GM12864 (cell line): ENCODE measurements at regions not wholly inside any gene's neighbourhood (a gene's known extent, or its start where the extent isn't known, plus 50 kb on each side); places are given as distances from the start of the nearest gene placed in this dataset.

ENCODE experiments used
- DNase-seq: peaks from one replicate; pipeline ENCODE4 v3.0.0-alpha.2; 2011; ENCODE audit warnings: low read depth
- H3K4me3 ChIP-seq: 2 replicates; pipeline ENCODE4 v1.5.1; 2011; ENCODE audit warnings: mild to moderate bottlenecking, low read depth, low read length, control low read depth
- TF ChIP-seq, protein P1 (sequence below): IDR thresholded peaks from 2 replicates; pipeline ENCODE4 v1.5.1; 2011; ENCODE audit warnings: low read depth, mild to moderate bottlenecking, moderate library complexity, low read length, control low read depth, inconsistent platforms; ENCODE audit errors: missing control alignments

- no peak overlapping the region for H3K4me3 ChIP-seq
- no peak for DNase-seq
- TF ChIP-seq, protein P1, sequence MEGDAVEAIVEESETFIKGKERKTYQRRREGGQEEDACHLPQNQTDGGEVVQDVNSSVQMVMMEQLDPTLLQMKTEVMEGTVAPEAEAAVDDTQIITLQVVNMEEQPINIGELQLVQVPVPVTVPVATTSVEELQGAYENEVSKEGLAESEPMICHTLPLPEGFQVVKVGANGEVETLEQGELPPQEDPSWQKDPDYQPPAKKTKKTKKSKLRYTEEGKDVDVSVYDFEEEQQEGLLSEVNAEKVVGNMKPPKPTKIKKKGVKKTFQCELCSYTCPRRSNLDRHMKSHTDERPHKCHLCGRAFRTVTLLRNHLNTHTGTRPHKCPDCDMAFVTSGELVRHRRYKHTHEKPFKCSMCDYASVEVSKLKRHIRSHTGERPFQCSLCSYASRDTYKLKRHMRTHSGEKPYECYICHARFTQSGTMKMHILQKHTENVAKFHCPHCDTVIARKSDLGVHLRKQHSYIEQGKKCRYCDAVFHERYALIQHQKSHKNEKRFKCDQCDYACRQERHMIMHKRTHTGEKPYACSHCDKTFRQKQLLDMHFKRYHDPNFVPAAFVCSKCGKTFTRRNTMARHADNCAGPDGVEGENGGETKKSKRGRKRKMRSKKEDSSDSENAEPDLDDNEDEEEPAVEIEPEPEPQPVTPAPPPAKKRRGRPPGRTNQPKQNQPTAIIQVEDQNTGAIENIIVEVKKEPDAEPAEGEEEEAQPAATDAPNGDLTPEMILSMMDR, result peak; percentile 81
Measured at GRCh38 chr5:138641547-138642298, 66.5 kb upstream of the HSPA9 start.

- TF ChIP-seq, protein P1, result no peak
- no peak overlapping the region for H3K4me3 ChIP-seq
- DNase-seq, result no peak
Measured at GRCh38 chr5:138640646-138641254, 65.5 kb upstream of the HSPA9 start.

DNA sequence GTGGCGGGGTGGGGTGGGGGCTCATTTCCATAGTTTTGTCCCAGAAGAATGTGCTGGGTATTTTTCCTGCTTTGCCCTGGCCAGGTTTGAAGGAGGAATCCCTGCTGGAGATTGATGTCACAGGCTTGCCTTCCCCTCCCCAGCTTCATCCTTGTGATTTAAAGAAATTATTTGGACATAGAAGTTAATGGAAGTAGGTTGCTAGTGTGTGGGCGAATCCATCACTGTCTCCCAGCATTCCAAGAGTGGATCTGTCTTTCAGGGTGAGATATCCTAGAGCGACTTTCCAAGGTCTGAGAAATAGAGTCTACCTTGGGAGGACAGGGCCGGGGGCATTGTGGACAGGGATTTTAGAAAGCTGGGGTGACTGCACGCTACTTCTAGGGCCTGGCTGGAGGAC lies 64.9 kb upstream of the HSPA9 start:
- no peak overlapping the region for H3K4me3 ChIP-seq
- TF ChIP-seq, protein P1, result no peak
- no peak for DNase-seq

DNA sequence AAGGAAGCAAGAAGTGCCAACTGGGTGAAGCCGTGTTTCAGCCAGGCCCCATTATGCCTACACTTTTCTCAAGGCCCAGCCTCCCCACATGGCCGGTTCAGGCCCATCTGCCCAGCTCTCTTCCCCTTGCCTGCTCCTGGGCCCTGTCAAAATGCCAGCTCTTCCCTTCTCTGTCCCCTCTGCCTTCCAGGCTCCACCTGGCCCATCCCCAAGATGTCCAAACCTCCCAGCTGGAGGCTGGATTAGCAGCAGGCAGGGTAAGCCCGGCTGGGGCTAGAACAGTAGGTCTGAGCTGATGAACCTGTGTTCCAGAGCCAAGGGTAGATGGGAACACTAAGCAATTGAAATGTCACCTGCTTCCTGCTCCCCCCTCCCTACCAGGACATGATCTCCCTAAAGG lies 64.1 kb upstream of the HSPA9 start:
- DNase-seq, result no peak
- TF ChIP-seq, protein P1, result no peak
- H3K4me3 ChIP-seq, result no peak overlapping the region

DNA sequence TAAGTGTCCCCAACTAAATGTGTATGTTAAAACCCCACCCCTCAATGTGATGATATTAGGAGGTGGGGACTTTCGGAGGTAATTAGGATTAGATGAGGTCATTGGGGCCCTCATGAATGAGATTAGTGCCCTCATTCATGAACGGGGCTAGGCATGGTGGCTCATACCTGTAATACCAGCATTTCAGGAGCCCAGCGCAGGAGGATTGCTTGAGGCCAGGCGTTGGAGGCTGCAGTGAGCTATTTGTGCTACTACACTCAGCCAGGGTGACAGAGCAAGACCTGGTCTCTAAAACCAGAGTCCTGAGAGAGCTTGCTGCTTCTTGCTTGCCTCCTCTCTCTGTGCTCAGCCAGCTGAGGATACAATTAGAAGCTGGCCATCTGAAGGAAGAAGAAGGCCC lies 62.1 kb upstream of the HSPA9 start:
- TF ChIP-seq, protein P1, result no peak
- H3K4me3 ChIP-seq, result no peak overlapping the region
- no peak for DNase-seq

DNA sequence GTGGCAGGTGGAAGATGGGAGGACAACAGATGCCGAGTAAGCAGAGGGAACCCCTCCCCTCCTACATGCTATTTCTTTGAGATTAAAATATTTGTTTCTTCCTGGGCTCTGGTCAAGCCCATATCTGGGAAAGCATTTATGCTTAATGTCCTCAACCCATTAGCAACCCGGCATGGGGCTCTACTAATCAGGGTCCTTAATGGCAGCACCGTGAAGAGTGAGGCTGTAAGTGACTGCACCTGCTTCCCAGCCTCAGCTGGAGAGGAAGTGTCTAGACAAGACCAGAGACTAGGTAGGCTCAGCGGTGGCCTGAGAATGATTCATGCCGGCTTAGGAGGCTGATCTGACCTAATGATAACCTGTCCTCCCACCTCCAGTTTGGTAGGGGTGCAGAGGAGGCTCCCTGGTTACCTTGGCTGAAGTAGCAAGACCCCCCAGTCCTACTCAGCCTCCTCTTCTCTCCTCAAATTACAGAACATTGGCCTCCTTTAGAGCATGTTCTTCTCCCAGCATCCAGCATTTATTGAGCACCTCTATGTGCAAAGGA lies 61.3 kb upstream of the HSPA9 start:
- no peak overlapping the region for H3K4me3 ChIP-seq
- TF ChIP-seq, protein P1, result no peak
- no peak for DNase-seq
